ENCODE measurements at regions not wholly inside any gene's neighbourhood (a gene's known extent, or its start where the extent isn't known, plus 50 kb on each side); places are given as distances from the start of the nearest gene placed in this dataset.

- TF ChIP-seq CTCF (IDR thresholded peaks at IDR 0.05; ENCODE audit: extremely low read depth in 1 of 2, insufficient read depth in 1 of 2, low read depth in 1 of 2, low read length in 2 of 2) (no peak), POLR2A (IDR thresholded peaks at IDR 0.05; ENCODE audit: low read depth, low read length) (no peak), POLR2AphosphoS5 (IDR thresholded peaks at IDR 0.05; ENCODE audit: insufficient read depth, low read depth, low read length) (no peak), EZH2 (IDR thresholded peaks at IDR 0.05; ENCODE audit: borderline replicate concordance, low read depth, low read length, severe bottlenecking) (no peak), JUN (IDR thresholded peaks at IDR 0.05; ENCODE audit: borderline replicate concordance, insufficient read depth, insufficient read length, low read depth) (no peak), MYC (IDR thresholded peaks at IDR 0.05; ENCODE audit: low read depth, low read length) (no peak), GATA2 (IDR thresholded peaks at IDR 0.05; ENCODE audit: insufficient read depth, insufficient read length, low read depth, low read length) (no peak), FOS (IDR thresholded peaks at IDR 0.05; ENCODE audit: borderline replicate concordance, insufficient read depth, low read length) (no peak)
- TF ChIP-seq, protein P1, sequence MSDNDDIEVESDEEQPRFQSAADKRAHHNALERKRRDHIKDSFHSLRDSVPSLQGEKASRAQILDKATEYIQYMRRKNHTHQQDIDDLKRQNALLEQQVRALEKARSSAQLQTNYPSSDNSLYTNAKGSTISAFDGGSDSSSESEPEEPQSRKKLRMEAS (IDR thresholded peaks at IDR 0.05; ENCODE audit: insufficient read depth, insufficient read length), result no peak
These were observed 228.2 kb downstream of the RFPL4B start for GRCh38 chr6:112575309-112575834.

Data from endothelial cell of umbilical vein (primary cell).